ENCODE measurements at regions not wholly inside any gene's neighbourhood (a gene's known extent, or its start where the extent isn't known, plus 50 kb on each side); places are given as distances from the start of the nearest gene placed in this dataset.
A peak's percentile ranks its signal among the peaks of the same experiment; 100 is the strongest.

- 92% methylated on average over 7 of the region's 8 CpGs for WGBS (ENCODE audit: insufficient coverage)
- Histone ChIP-seq H3K36me3 (ENCODE audit: control insufficient read depth in 4 of 4, insufficient read depth in 4 of 4, low read length in 3 of 4) (no peaks in the 10 kb centered on the region), H3K4me3 (ENCODE audit: control insufficient read depth in 1 of 7, extremely low read depth in 1 of 7, insufficient read depth in 4 of 7, low read depth in 2 of 7, low read length in 6 of 7) (no peak overlapping the region), H3K27ac (ENCODE audit: insufficient read depth in 1 of 2, low read depth in 1 of 2, low read length in 2 of 2, poor library complexity in 1 of 2, severe bottlenecking in 2 of 2) (no peak overlapping the region), H3K27me3 (replicated peaks in 2 of 5; ENCODE audit: control insufficient read depth in 4 of 5, insufficient read depth in 5 of 5, low read length in 4 of 5) (peaks cover 0 to 12% (median 4%) of the 10 kb centered on the region in 5 experiments), H3K9me3 (ENCODE audit: control extremely low read depth in 1 of 5, control insufficient read depth in 4 of 5, insufficient read depth in 2 of 5, low read depth in 1 of 5, low read length in 4 of 5) (no peaks in the 10 kb centered on the region), H3K4me1 (ENCODE audit: control extremely low read depth in 1 of 4, control insufficient read depth in 4 of 4, insufficient read depth in 4 of 4, low read length in 3 of 4) (no peaks in the 10 kb centered on the region)
- CTCF ChIA-PET = interaction anchor here (1.7 kb wide), 1 partner anchor 12 kb away, joined by 4 read pairs; no protein-coding TSS in a partner anchor
- no peak for DNase-seq
- POLR2A ChIA-PET = no interaction called here
Measured at GRCh38 chr15:79190093-79190492, 92.4 kb upstream of the ANKRD34C start.

GRCh38 chr15:79186616-79187015, 95.9 kb upstream of the ANKRD34C start:
- Histone ChIP-seq H3K36me3 (ENCODE audit: control insufficient read depth in 4 of 4, insufficient read depth in 4 of 4, low read length in 3 of 4) (no peaks in the 10 kb centered on the region), H3K4me1 (ENCODE audit: control extremely low read depth in 1 of 4, control insufficient read depth in 4 of 4, insufficient read depth in 4 of 4, low read length in 3 of 4) (no peaks in the 10 kb centered on the region), H3K9me3 (ENCODE audit: control extremely low read depth in 1 of 5, control insufficient read depth in 4 of 5, insufficient read depth in 2 of 5, low read depth in 1 of 5, low read length in 4 of 5) (no peaks in the 10 kb centered on the region), H3K27me3 (replicated peaks in 2 of 5; ENCODE audit: control insufficient read depth in 4 of 5, insufficient read depth in 5 of 5, low read length in 4 of 5) (no peaks in the 10 kb centered on the region), H3K4me3 (ENCODE audit: control insufficient read depth in 1 of 7, extremely low read depth in 1 of 7, insufficient read depth in 4 of 7, low read depth in 2 of 7, low read length in 6 of 7) (no peak overlapping the region), H3K27ac (ENCODE audit: insufficient read depth in 1 of 2, low read depth in 1 of 2, low read length in 2 of 2, poor library complexity in 1 of 2, severe bottlenecking in 2 of 2) (no peak overlapping the region)
- DNase-seq = no peak
- ChIA-PET POLR2A (no interaction called here), CTCF (interaction anchor here (2.6 to 5.6 kb wide), 2 partner anchors 12 to 157 kb away, joined by 9 to 88 read pairs; no protein-coding TSS in a partner anchor)
- WGBS (ENCODE audit: insufficient coverage) = 93% methylated on average over 7 of the region's 8 CpGs

GRCh38 chr15:79185199-79185598, 94.6 kb upstream of the RASGRF1 start:
- ChIA-PET POLR2A (interaction anchor here (0.5 kb wide), 1 partner anchor 1440 kb away, joined by 3 read pairs; no protein-coding TSS in a partner anchor), CTCF (interaction anchor here (0.7 to 5.6 kb wide), 24 partner anchors 8 to 668 kb away, joined by 3 to 88 read pairs (median 5); no protein-coding TSS in a partner anchor)
- DNase-seq = peak in 2 of 3 donors; percentile 20 to 29
- Histone ChIP-seq H3K36me3 (ENCODE audit: control insufficient read depth in 4 of 4, insufficient read depth in 4 of 4, low read length in 3 of 4) (no peaks in the 10 kb centered on the region), H3K9me3 (ENCODE audit: control extremely low read depth in 1 of 5, control insufficient read depth in 4 of 5, insufficient read depth in 2 of 5, low read depth in 1 of 5, low read length in 4 of 5) (no peaks in the 10 kb centered on the region), H3K27ac (ENCODE audit: insufficient read depth in 1 of 2, low read depth in 1 of 2, low read length in 2 of 2, poor library complexity in 1 of 2, severe bottlenecking in 2 of 2) (no peak overlapping the region), H3K4me3 (ENCODE audit: control insufficient read depth in 1 of 7, extremely low read depth in 1 of 7, insufficient read depth in 4 of 7, low read depth in 2 of 7, low read length in 6 of 7) (no peak overlapping the region), H3K4me1 (ENCODE audit: control extremely low read depth in 1 of 4, control insufficient read depth in 4 of 4, insufficient read depth in 4 of 4, low read length in 3 of 4) (no peaks in the 10 kb centered on the region), H3K27me3 (replicated peaks in 2 of 5; ENCODE audit: control insufficient read depth in 4 of 5, insufficient read depth in 5 of 5, low read length in 4 of 5) (no peaks in the 10 kb centered on the region)
- WGBS (ENCODE audit: insufficient coverage) = 95% methylated on average over 7 of the region's 7 CpGs

- Histone ChIP-seq H3K4me3 (ENCODE audit: control insufficient read depth in 1 of 7, extremely low read depth in 1 of 7, insufficient read depth in 4 of 7, low read depth in 2 of 7, low read length in 6 of 7) (no peak overlapping the region), H3K27ac (ENCODE audit: insufficient read depth in 1 of 2, low read depth in 1 of 2, low read length in 2 of 2, poor library complexity in 1 of 2, severe bottlenecking in 2 of 2) (no peak overlapping the region), H3K4me1 (ENCODE audit: control extremely low read depth in 1 of 4, control insufficient read depth in 4 of 4, insufficient read depth in 4 of 4, low read length in 3 of 4) (no peaks in the 10 kb centered on the region), H3K9me3 (ENCODE audit: control extremely low read depth in 1 of 5, control insufficient read depth in 4 of 5, insufficient read depth in 2 of 5, low read depth in 1 of 5, low read length in 4 of 5) (no peaks in the 10 kb centered on the region), H3K36me3 (ENCODE audit: control insufficient read depth in 4 of 4, insufficient read depth in 4 of 4, low read length in 3 of 4) (no peaks in the 10 kb centered on the region), H3K27me3 (replicated peaks in 2 of 5; ENCODE audit: control insufficient read depth in 4 of 5, insufficient read depth in 5 of 5, low read length in 4 of 5) (no peaks in the 10 kb centered on the region)
- 8% methylated on average over 4 of the region's 4 CpGs for WGBS (ENCODE audit: insufficient coverage)
- ChIA-PET CTCF (interaction anchor here (0.7 to 5.6 kb wide), 25 partner anchors 8 to 669 kb away, joined by 3 to 88 read pairs (median 4); no protein-coding TSS in a partner anchor), POLR2A (interaction anchor here (0.5 kb wide), 1 partner anchor 1439 kb away, joined by 3 read pairs; no protein-coding TSS in a partner anchor)
- peak; percentile 50 to 72 (median 65) for DNase-seq
Measured at GRCh38 chr15:79184465-79184892, 93.9 kb upstream of the RASGRF1 start.

- no peak for DNase-seq
- H3K4me1 ChIP-seq (ENCODE audit: control extremely low read depth in 1 of 4, control insufficient read depth in 4 of 4, insufficient read depth in 4 of 4, low read length in 3 of 4) = no peaks in the 10 kb centered on the region
- no peak overlapping the region for H3K4me3 ChIP-seq (ENCODE audit: control insufficient read depth in 1 of 7, extremely low read depth in 1 of 7, insufficient read depth in 4 of 7, low read depth in 2 of 7, low read length in 6 of 7)
- ChIA-PET POLR2A (no interaction called here), CTCF (interaction anchor here (2.1 kb wide), 1 partner anchor 151 kb away, joined by 13 read pairs; no protein-coding TSS in a partner anchor)
- peaks cover 0 to 8% (median 0%) of the 10 kb centered on the region in 5 experiments for H3K27me3 ChIP-seq (replicated peaks in 2 of 5; ENCODE audit: control insufficient read depth in 4 of 5, insufficient read depth in 5 of 5, low read length in 4 of 5)
- H3K27ac ChIP-seq (ENCODE audit: insufficient read depth in 1 of 2, low read depth in 1 of 2, low read length in 2 of 2, poor library complexity in 1 of 2, severe bottlenecking in 2 of 2) = no peak overlapping the region
- no peaks in the 10 kb centered on the region for H3K9me3 ChIP-seq (ENCODE audit: control extremely low read depth in 1 of 5, control insufficient read depth in 4 of 5, insufficient read depth in 2 of 5, low read depth in 1 of 5, low read length in 4 of 5)
- 100% methylated on average over 4 of the region's 5 CpGs for WGBS (ENCODE audit: insufficient coverage)
- no peaks in the 10 kb centered on the region for H3K36me3 ChIP-seq (ENCODE audit: control insufficient read depth in 4 of 4, insufficient read depth in 4 of 4, low read length in 3 of 4)
Measured at GRCh38 chr15:79180318-79180717, 89.7 kb upstream of the RASGRF1 start.

- no peak for DNase-seq
- H3K4me3 ChIP-seq (ENCODE audit: control insufficient read depth in 1 of 7, extremely low read depth in 1 of 7, insufficient read depth in 4 of 7, low read depth in 2 of 7, low read length in 6 of 7) = no peak overlapping the region
- no peaks in the 10 kb centered on the region for H3K4me1 ChIP-seq (ENCODE audit: control extremely low read depth in 1 of 4, control insufficient read depth in 4 of 4, insufficient read depth in 4 of 4, low read length in 3 of 4)
- WGBS (ENCODE audit: insufficient coverage) = 100% methylated on average over 2 of the region's 5 CpGs
- H3K27ac ChIP-seq (ENCODE audit: insufficient read depth in 1 of 2, low read depth in 1 of 2, low read length in 2 of 2, poor library complexity in 1 of 2, severe bottlenecking in 2 of 2) = no peak overlapping the region
- ChIA-PET CTCF (interaction anchor here (2.1 kb wide), 1 partner anchor 150 kb away, joined by 13 read pairs; no protein-coding TSS in a partner anchor), POLR2A (no interaction called here)
- peaks cover 0 to 8% (median 0%) of the 10 kb centered on the region in 5 experiments for H3K27me3 ChIP-seq (replicated peaks in 2 of 5; ENCODE audit: control insufficient read depth in 4 of 5, insufficient read depth in 5 of 5, low read length in 4 of 5)
- H3K9me3 ChIP-seq (ENCODE audit: control extremely low read depth in 1 of 5, control insufficient read depth in 4 of 5, insufficient read depth in 2 of 5, low read depth in 1 of 5, low read length in 4 of 5) = no peaks in the 10 kb centered on the region
- no peaks in the 10 kb centered on the region for H3K36me3 ChIP-seq (ENCODE audit: control insufficient read depth in 4 of 4, insufficient read depth in 4 of 4, low read length in 3 of 4)
Measured at GRCh38 chr15:79179597-79179996, 89.0 kb upstream of the RASGRF1 start.

GRCh38 chr15:79179108-79179561, 88.6 kb upstream of the RASGRF1 start:
- WGBS (ENCODE audit: insufficient coverage) = 91% methylated on average over 12 of the region's 14 CpGs
- Histone ChIP-seq H3K4me3 (ENCODE audit: control insufficient read depth in 1 of 7, extremely low read depth in 1 of 7, insufficient read depth in 4 of 7, low read depth in 2 of 7, low read length in 6 of 7) (no peak overlapping the region), H3K27me3 (replicated peaks in 2 of 5; ENCODE audit: control insufficient read depth in 4 of 5, insufficient read depth in 5 of 5, low read length in 4 of 5) (peaks cover 0 to 8% (median 0%) of the 10 kb centered on the region in 5 experiments), H3K9me3 (ENCODE audit: control extremely low read depth in 1 of 5, control insufficient read depth in 4 of 5, insufficient read depth in 2 of 5, low read depth in 1 of 5, low read length in 4 of 5) (no peaks in the 10 kb centered on the region), H3K4me1 (ENCODE audit: control extremely low read depth in 1 of 4, control insufficient read depth in 4 of 4, insufficient read depth in 4 of 4, low read length in 3 of 4) (no peaks in the 10 kb centered on the region), H3K27ac (ENCODE audit: insufficient read depth in 1 of 2, low read depth in 1 of 2, low read length in 2 of 2, poor library complexity in 1 of 2, severe bottlenecking in 2 of 2) (no peak overlapping the region), H3K36me3 (ENCODE audit: control insufficient read depth in 4 of 4, insufficient read depth in 4 of 4, low read length in 3 of 4) (no peaks in the 10 kb centered on the region)
- DNase-seq = no peak
- CTCF ChIA-PET = interaction anchor here (2.1 kb wide), 1 partner anchor 150 kb away, joined by 13 read pairs; no protein-coding TSS in a partner anchor
- POLR2A ChIA-PET = no interaction called here

Measured in common myeloid progenitor, CD34-positive (primary cell).